Pancreas (tissue), 10 donors: ENCODE measurements at regions not wholly inside any gene's neighbourhood (a gene's known extent, or its start where the extent isn't known, plus 50 kb on each side); places are given as distances from the start of the nearest gene placed in this dataset.

ENCODE experiments used
- ATAC-seq, 4 donors: fragments of 200-7000 bp; cut with Tn5 transposase; one replicate each; pipeline versions ENCODE4 v1.8.0 to v1.9.1; 2020; ENCODE audit warnings: mild to moderate bottlenecking in 4 of 4, moderate library complexity in 4 of 4
- DNase-seq, 6 donors: peaks; one replicate each; pipeline ENCODE4 v3.0.0-alpha.2; 2020
- FAIRE-seq: peaks from 2 replicates; lab custom pipeline; 2012; peaks lifted over from hg19 to GRCh38; lab: Jason Lieb, UNC
- H3K27ac ChIP-seq, 4 donors: fragments of 200-600 bp; sonication (generic); 1 replicate in 3 of 4; 2 replicates in 1 of 4; pipeline versions ENCODE4 v1.5.0 to v1.8.0; 2020
- H3K27me3 ChIP-seq, 4 donors: fragments of 200-600 bp; one replicate each; pipeline ENCODE4 v1.8.0; 2021
- H3K36me3 ChIP-seq, 3 donors: fragments of 200-600 bp; sonication (generic) in 1 of 3; one replicate each; pipeline versions ENCODE4 v1.5.0 to v1.8.0; 2020 to 2021
- H3K4me1 ChIP-seq, 3 donors: fragments of 200-600 bp; one replicate each; pipeline ENCODE4 v1.8.0; 2021
- H3K4me3 ChIP-seq, 4 donors: fragments of 200-600 bp; sonication (generic) in 2 of 4; one replicate each; pipeline versions ENCODE4 v1.5.0 to v1.8.0; 2020 to 2021
- H3K9me3 ChIP-seq, 4 donors: fragments of 200-600 bp; one replicate each; pipeline ENCODE4 v1.8.0; 2021
- CTCF ChIP-seq, 4 donors: fragments of 200-600 bp; sonication (generic) in 3 of 4; IDR thresholded peaks; one replicate each; pipeline versions ENCODE4 v1.5.0 to v1.8.0; 2021; ENCODE audit warnings: antibody characterized with exemption in 4 of 4
- WGBS, 2 donors: extraction: QIAGEN DNeasy Blood & Tissue Kit; methylation state at CpG; one replicate each; pipeline ENCODE4 v1.1.7; 2013; 5-methylcytosine and 5-hydroxymethylcytosine counted together
- intact Hi-C, 3 donors: fragments of 100-400 bp; cut with DNase I; formaldehyde crosslinking; loops; one replicate each; pipeline versions ENCODE4 v1.11.1 to v1.14.2; 2022
- donor health status: healthy with polysubstance abuse.
- donor health status: DM: no; HTN: no; CAD: no; lungs with moderate emphysema.
- donor health status: DM: no; HTN: no; CAD: no.
- donor health status: control.
- donor health status: control.
- donor health status: Bipolar disorder and iron deficiency.
- donor health status: DM: yes; HTN: yes; CAD: no.
- donor health status: DM: no; HTN: no; CAD: no.
- donor health status: DM: no; HTN: no; CAD: no.
- donor health status: DM: yes; HTN: yes; CAD: no.

- TF ChIP-seq CTCF (IDR thresholded peaks at IDR 0.05): no peak
- Histone ChIP-seq H3K4me1 (no peaks in the 10 kb centered on the region), H3K9me3 (no peaks in the 10 kb centered on the region), H3K27me3 (no peaks in the 10 kb centered on the region), H3K27ac (no peak overlapping the region), H3K36me3 (no peaks in the 10 kb centered on the region), H3K4me3 (no peak overlapping the region)
- intact Hi-C loops: no loop called here
- DNase-seq: no peak
- ATAC-seq: no peak
- WGBS, 2 donors: 89 to 94% methylated on average over 3 of the region's 3 CpGs
- no peak for FAIRE-seq
Observed at GRCh38 chr2:217337771-217338170, 477.9 kb upstream of the TNP1 start.

GRCh38 chr2:217336694-217337093, 476.8 kb upstream of the TNP1 start:
- TF ChIP-seq CTCF (IDR thresholded peaks at IDR 0.05): no peak
- H3K4me3 ChIP-seq: no peak overlapping the region
- H3K36me3 ChIP-seq: no peaks in the 10 kb centered on the region
- no peak for DNase-seq
- no peak for FAIRE-seq
- no peak for ATAC-seq
- H3K27me3 ChIP-seq: no peaks in the 10 kb centered on the region
- H3K27ac ChIP-seq: no peak overlapping the region
- H3K9me3 ChIP-seq: no peaks in the 10 kb centered on the region
- no peaks in the 10 kb centered on the region for H3K4me1 ChIP-seq
- intact Hi-C loops: no loop called here
- 66 to 86% methylated on average over 4 of the region's 4 CpGs for WGBS, 2 donors

- Histone ChIP-seq H3K27ac (no peak overlapping the region), H3K27me3 (no peaks in the 10 kb centered on the region), H3K9me3 (no peaks in the 10 kb centered on the region), H3K36me3 (no peaks in the 10 kb centered on the region), H3K4me3 (no peak overlapping the region), H3K4me1 (no peaks in the 10 kb centered on the region)
- 74 to 79% methylated on average over 5 of the region's 5 CpGs for WGBS, 2 donors
- DNase-seq: no peak
- intact Hi-C loops: no loop called here
- TF ChIP-seq CTCF (IDR thresholded peaks at IDR 0.05): no peak
- no peak for ATAC-seq
- FAIRE-seq: no peak
Observed at GRCh38 chr2:217335341-217335966, 475.6 kb upstream of the TNP1 start.

GRCh38 chr2:217334561-217334960, 474.7 kb upstream of the TNP1 start:
- intact Hi-C loops: no loop called here
- FAIRE-seq (no peak), ATAC-seq (no peak)

More at GRCh38 chr2:217334561-217334960, 474.7 kb upstream of the TNP1 start:
- Histone ChIP-seq H3K36me3 (no peaks in the 10 kb centered on the region), H3K27ac (no peak overlapping the region), H3K9me3 (no peaks in the 10 kb centered on the region), H3K4me1 (no peaks in the 10 kb centered on the region), H3K4me3 (no peak overlapping the region), H3K27me3 (no peaks in the 10 kb centered on the region)
- no peak for DNase-seq
- no peak for TF ChIP-seq CTCF (IDR thresholded peaks at IDR 0.05)
